NCI-H2081 (cell line): ENCODE measurements at regions not wholly inside any gene's neighbourhood (a gene's known extent, or its start where the extent isn't known, plus 50 kb on each side); places are given as distances from the start of the nearest gene placed in this dataset.

Experiments
- DNase-seq, 2 experiments: peaks; one replicate each; lab custom pipeline; 2025; lab: John Stamatoyannopoulos, UW

GRCh38 chr3:42345811-42346210 lies 64.6 kb downstream of the LYZL4 start:
- DNase-seq, result no peak

GRCh38 chr3:42340466-42340865 lies 69.9 kb downstream of the LYZL4 start:
- DNase-seq, result no peak

GRCh38 chr3:42339321-42339720 lies 71.1 kb downstream of the LYZL4 start:
- peak; percentile 50 to 82 for DNase-seq

GRCh38 chr3:42336103-42336502 lies 70.1 kb upstream of the CCK start:
- no peak for DNase-seq

GRCh38 chr3:42317137-42317536 lies 51.2 kb upstream of the CCK start:
- DNase-seq, result no peak
